ENCODE measurements at regions not wholly inside any gene's neighbourhood (a gene's known extent, or its start where the extent isn't known, plus 50 kb on each side); places are given as distances from the start of the nearest gene placed in this dataset.

GRCh38 chr9:108559432-108559831, 296.4 kb downstream of the ACTL7B start:
- no peak for DNase-seq (ENCODE audit: low read depth in 2 of 3, low spot score in 1 of 3)

- no peak for DNase-seq (ENCODE audit: low read depth in 2 of 3, low spot score in 1 of 3)
Observed at GRCh38 chr9:108554831-108555230, 301.0 kb downstream of the ACTL7B start.

- DNase-seq (ENCODE audit: low read depth in 2 of 3, low spot score in 1 of 3), result no peak
Observed at GRCh38 chr9:108553111-108553635, 302.6 kb downstream of the ACTL7B start.

GRCh38 chr9:108552459-108553040, 303.2 kb downstream of the ACTL7B start:
- DNase-seq (ENCODE audit: low read depth in 2 of 3, low spot score in 1 of 3), result no peak

DNA sequence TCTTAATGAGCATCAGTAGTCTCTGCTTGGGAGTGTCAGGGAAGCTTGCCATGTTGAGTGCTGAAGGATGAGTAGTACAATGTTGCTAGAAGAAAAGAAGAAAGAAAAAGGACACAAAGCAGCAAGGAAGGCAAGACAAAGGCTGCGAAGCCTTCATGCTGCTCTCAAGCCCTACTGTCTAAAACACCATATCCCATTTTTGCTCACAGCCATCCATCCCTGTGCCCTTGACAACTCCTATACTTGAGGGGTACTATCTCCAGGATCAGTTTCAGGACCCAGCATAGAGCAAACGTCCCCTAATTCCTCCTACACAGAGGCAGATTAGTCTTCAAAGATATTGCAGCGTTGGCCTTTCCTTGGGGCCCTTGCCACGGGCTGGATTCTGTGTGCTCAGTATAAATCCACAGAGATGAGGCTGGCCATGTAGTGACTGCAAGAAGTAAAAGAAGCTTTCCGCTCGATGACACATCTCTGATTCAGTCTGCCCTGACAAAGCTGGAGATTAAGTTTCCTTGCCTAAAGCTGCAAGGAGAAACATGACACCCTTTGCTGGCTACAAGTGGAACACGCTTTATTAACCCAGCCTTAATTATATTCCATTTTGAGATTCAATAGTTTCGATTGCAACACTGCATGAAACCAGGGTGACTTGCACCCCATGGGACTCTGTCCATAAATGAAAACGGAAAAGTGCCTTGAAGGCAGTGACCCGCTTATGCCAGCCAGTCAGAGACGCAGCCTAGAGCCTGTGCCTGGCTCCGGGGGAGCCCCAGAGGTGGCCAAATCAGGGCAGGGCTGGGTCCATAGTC, 304.6 kb downstream of the ACTL7B start:
- no peak for DNase-seq (ENCODE audit: low read depth in 2 of 3, low spot score in 1 of 3)

GRCh38 chr9:108550106-108550505, 305.7 kb downstream of the ACTL7B start:
- no peak for DNase-seq (ENCODE audit: low read depth in 2 of 3, low spot score in 1 of 3)

GRCh38 chr9:108549184-108549583, 306.6 kb downstream of the ACTL7B start:
- DNase-seq (ENCODE audit: low read depth in 2 of 3, low spot score in 1 of 3), result no peak

- DNase-seq (ENCODE audit: low read depth in 2 of 3, low spot score in 1 of 3), result no peak
Observed at GRCh38 chr9:108547411-108548135, 308.2 kb downstream of the ACTL7B start.

DNA sequence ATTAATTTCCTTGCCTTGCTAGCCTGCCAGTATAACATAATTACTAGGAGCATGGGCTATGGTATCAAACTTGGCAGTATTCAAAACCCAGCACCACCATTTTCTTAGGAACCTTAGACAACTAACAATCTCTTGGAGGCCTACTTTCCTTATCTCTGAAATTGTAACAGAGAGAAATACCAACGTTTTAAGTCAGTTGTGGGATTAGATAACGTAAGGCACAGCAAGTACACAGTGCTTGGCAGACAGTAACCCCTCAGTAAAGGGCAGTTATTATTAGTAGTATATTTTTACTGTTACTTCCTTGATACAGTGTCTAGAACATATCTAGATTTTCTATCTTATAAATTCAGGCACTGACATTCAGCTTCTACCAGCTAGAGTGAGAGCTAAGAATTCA, 309.6 kb downstream of the ACTL7B start:
- no peak for DNase-seq (ENCODE audit: low read depth in 2 of 3, low spot score in 1 of 3)

- no peak for DNase-seq (ENCODE audit: low read depth in 2 of 3, low spot score in 1 of 3)
Observed at GRCh38 chr9:108545436-108545835, 310.4 kb downstream of the ACTL7B start.

DNA sequence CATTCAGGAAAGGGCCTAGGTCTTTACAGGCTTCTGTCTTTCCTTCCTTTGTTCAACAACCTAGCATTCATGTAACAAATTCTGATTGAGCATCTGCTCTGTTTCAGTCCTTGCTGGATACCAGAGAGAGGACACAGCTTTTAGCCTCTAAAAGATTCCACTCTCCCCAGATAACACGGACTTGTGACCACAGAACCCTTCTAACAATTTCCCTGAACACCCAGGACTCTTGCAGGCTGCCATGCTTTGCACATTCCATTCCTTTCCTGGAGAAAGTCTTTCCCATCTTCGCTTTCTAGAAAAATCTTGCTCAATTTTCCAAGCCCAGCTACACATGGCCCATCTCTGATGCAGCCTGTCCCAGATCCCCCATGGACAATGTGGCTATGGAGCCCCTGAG, 310.9 kb downstream of the ACTL7B start:
- no peak for DNase-seq (ENCODE audit: low read depth in 2 of 3, low spot score in 1 of 3)

- DNase-seq (ENCODE audit: low read depth in 2 of 3, low spot score in 1 of 3), result no peak
Observed at GRCh38 chr9:108543251-108543778, 312.5 kb downstream of the ACTL7B start.

DNA sequence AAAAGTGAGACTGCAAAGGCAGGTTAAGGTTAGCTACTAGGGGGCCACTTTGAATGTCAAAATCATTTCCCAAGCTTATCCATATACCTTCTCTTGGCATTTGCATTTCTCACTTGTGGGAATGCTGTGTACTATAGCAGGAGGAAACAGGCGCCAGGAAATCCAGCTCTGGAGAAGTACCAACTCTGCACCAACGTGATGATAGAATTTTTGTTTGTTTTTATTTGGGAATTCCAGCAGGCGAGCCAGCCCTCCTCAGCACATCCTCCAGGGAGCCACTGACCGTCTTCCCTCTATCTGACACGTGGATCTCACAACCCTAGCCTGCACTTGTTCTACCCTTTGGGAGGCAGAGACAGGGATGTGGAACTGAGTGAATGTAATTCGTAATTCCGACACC, 318.0 kb downstream of the ACTL7B start:
- DNase-seq (ENCODE audit: low read depth in 2 of 3, low spot score in 1 of 3), result no peak

- DNase-seq (ENCODE audit: low read depth in 2 of 3, low spot score in 1 of 3), result no peak
Observed at GRCh38 chr9:108536836-108537601, 318.8 kb downstream of the ACTL7B start.

- no peak for DNase-seq (ENCODE audit: low read depth in 2 of 3, low spot score in 1 of 3)
Observed at GRCh38 chr9:108535526-108535925, 320.3 kb downstream of the ACTL7B start.

GRCh38 chr9:108534741-108535140, 321.0 kb downstream of the ACTL7B start:
- DNase-seq (ENCODE audit: low read depth in 2 of 3, low spot score in 1 of 3), result no peak

- DNase-seq (ENCODE audit: low read depth in 2 of 3, low spot score in 1 of 3), result no peak
Observed at GRCh38 chr9:108530141-108530540, 325.6 kb downstream of the ACTL7B start.

- DNase-seq (ENCODE audit: low read depth in 2 of 3, low spot score in 1 of 3), result no peak
Observed at GRCh38 chr9:108528231-108528630, 327.6 kb downstream of the ACTL7B start.

GRCh38 chr9:108526518-108526917, 329.3 kb downstream of the ACTL7B start:
- DNase-seq (ENCODE audit: low read depth in 2 of 3, low spot score in 1 of 3), result no peak

- no peak for DNase-seq (ENCODE audit: low read depth in 2 of 3, low spot score in 1 of 3)
Observed at GRCh38 chr9:108525186-108525585, 330.6 kb downstream of the ACTL7B start.

DNA sequence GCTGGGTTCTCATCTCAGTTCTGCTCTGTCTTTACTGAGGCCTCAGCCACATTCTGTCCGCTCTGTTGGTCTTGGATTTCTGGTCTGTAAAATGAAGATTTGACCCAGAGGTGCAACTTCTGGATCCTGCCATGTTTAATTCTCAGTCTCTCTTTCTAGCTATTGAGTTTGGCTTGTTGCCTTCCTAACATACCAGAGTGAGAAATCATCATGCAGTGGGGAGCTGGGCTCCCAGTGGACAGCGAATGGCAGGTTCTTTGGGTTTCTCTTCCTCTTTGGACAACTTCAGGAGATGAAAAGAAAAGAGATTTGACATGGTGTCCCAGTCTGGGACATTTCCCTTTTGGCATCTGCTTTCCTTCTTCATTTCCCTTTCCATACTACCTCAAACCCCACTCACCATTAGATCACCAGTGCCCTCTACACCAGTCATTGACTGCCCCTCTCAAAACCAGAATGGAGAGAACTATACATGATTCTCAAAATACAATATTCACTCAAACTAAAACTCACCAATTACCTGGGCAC, 334.7 kb downstream of the ACTL7B start:
- no peak for DNase-seq (ENCODE audit: low read depth in 2 of 3, low spot score in 1 of 3)

Data from stimulated activated CD4-positive, alpha-beta T cell treated with anti-CD3 and anti-CD28 coated beads, Interleukin-12 subunit alpha, Interleukin-12 subunit beta, amount 100 ng/mL, for 48 hours (primary cell).